ENCODE measurements at regions not wholly inside any gene's neighbourhood (a gene's known extent, or its start where the extent isn't known, plus 50 kb on each side); places are given as distances from the start of the nearest gene placed in this dataset.

DNA sequence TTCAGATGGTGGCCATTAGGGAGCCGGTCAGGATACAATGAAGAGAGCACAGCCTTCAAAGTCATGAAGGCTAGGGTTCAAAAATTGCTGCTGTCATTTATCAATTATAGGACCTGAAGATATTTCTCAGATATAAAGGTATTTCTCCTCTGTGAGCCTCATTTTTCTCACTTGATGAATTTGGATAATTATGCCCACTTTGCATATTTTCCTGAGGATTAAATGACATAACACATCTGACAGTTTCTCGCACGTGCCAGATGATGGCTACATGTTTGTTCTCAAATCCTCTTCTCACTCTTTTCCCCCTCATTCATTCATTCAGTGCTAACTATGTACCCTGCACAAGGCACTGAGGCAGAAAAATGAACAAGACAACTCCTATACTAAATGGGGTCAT, 391.6 kb downstream of the INHBA start:
- no peaks in the 10 kb centered on the region for H3K9me3 Mint-ChIP-seq

DNA sequence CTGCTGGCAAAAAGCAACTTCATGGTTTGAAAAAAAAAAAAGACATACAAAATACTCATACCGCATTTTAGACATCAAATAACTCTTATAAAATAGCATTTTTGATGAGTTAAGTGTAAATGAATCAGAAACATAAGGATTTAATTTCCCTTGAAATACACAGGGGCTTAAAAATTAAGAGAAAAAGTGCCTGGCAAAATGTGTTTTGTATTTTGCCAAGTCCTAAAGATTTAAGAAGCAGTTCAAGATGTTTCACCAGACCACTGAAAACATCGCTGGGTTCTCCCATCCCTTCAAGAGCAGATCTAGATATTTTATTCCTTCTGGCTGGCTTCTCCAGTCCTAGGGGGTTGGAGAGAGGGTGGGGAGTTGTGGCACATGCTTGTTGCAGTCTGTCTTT, 396.4 kb downstream of the INHBA start:
- DNase-seq: no peak
- no peak overlapping the region for H3K4me3 ChIP-seq (ENCODE audit: low read length)
- H3K9ac ChIP-seq (ENCODE audit: extremely low read depth, low read length, poor library complexity, severe bottlenecking): no peak overlapping the region
- H3K36me3 ChIP-seq (ENCODE audit: control insufficient read depth, insufficient read depth, low read length): no peaks in the 10 kb centered on the region
- Mint-ChIP-seq H3K4me1 (no peaks in the 10 kb centered on the region), H3K27me3 (ENCODE audit: insufficient read depth) (no peaks in the 10 kb centered on the region), H3K27ac (no peak overlapping the region), H3K4me3 (no peak overlapping the region), H3K9me3 (no peaks in the 10 kb centered on the region), H3K36me3 (ENCODE audit: low read depth) (no peaks in the 10 kb centered on the region)
- TF ChIP-seq CTCF (conservative IDR thresholded peaks at IDR 0.05): no peak
- WGBS, 2 experiments (ENCODE audit: insufficient coverage in 1 of 2, insufficient read length in 1 of 2): 88 to 93% methylated on average over 1 of the region's 2 CpGs
- H3K9me3 ChIP-seq (ENCODE audit: control insufficient read depth, low read length): no peaks in the 10 kb centered on the region
- no peaks in the 10 kb centered on the region for H3K4me1 ChIP-seq (ENCODE audit: control insufficient read depth, insufficient read depth, low read length)
- H3K27me3 ChIP-seq (ENCODE audit: control insufficient read depth, insufficient read depth, low read length, poor library complexity, severe bottlenecking): no peaks in the 10 kb centered on the region
- no peak overlapping the region for H3K27ac ChIP-seq (ENCODE audit: low read depth, low read length)

More for the DNA sequence above, 391.6 kb downstream of the INHBA start:
- H3K9me3 ChIP-seq (ENCODE audit: control insufficient read depth, low read length): no peaks in the 10 kb centered on the region
- no peaks in the 10 kb centered on the region for H3K4me1 Mint-ChIP-seq
- H3K27ac ChIP-seq (ENCODE audit: low read depth, low read length): no peak overlapping the region
- WGBS, 2 experiments (ENCODE audit: insufficient coverage in 1 of 2, insufficient read length in 1 of 2): 94 to 96% methylated on average over 3 of the region's 3 CpGs
- no peak for DNase-seq
- no peaks in the 10 kb centered on the region for H3K4me1 ChIP-seq (ENCODE audit: control insufficient read depth, insufficient read depth, low read length)
- H3K27me3 ChIP-seq (ENCODE audit: control insufficient read depth, insufficient read depth, low read length, poor library complexity, severe bottlenecking): no peaks in the 10 kb centered on the region
- no peaks in the 10 kb centered on the region for H3K36me3 ChIP-seq (ENCODE audit: control insufficient read depth, insufficient read depth, low read length)
- no peak overlapping the region for H3K4me3 ChIP-seq (ENCODE audit: low read length)
- no peaks in the 10 kb centered on the region for H3K27me3 Mint-ChIP-seq (ENCODE audit: insufficient read depth)
- no peak overlapping the region for H3K27ac Mint-ChIP-seq
- TF ChIP-seq CTCF (conservative IDR thresholded peaks at IDR 0.05): no peak
- no peak overlapping the region for H3K9ac ChIP-seq (ENCODE audit: extremely low read depth, low read length, poor library complexity, severe bottlenecking)
- H3K36me3 Mint-ChIP-seq (ENCODE audit: low read depth): no peaks in the 10 kb centered on the region
- H3K4me3 Mint-ChIP-seq: no peak overlapping the region

- no peak for DNase-seq
- WGBS, 2 experiments (ENCODE audit: insufficient coverage in 1 of 2, insufficient read length in 1 of 2): 84% methylated on average over 1 of the region's 1 CpG; no CpG with 5 or more reads in 1 of the 2 experiments
- H3K4me1 Mint-ChIP-seq: no peaks in the 10 kb centered on the region
Measured at GRCh38 chr7:41305001-41305400, 397.9 kb downstream of the INHBA start.

More at GRCh38 chr7:41305001-41305400, 397.9 kb downstream of the INHBA start:
- Histone ChIP-seq H3K4me1 (ENCODE audit: control insufficient read depth, insufficient read depth, low read length) (no peaks in the 10 kb centered on the region), H3K27me3 (ENCODE audit: control insufficient read depth, insufficient read depth, low read length, poor library complexity, severe bottlenecking) (no peaks in the 10 kb centered on the region), H3K9me3 (ENCODE audit: control insufficient read depth, low read length) (no peaks in the 10 kb centered on the region), H3K9ac (ENCODE audit: extremely low read depth, low read length, poor library complexity, severe bottlenecking) (no peak overlapping the region), H3K27ac (ENCODE audit: low read depth, low read length) (no peak overlapping the region), H3K36me3 (ENCODE audit: control insufficient read depth, insufficient read depth, low read length) (no peaks in the 10 kb centered on the region), H3K4me3 (ENCODE audit: low read length) (no peak overlapping the region)
- Mint-ChIP-seq H3K27ac (no peak overlapping the region), H3K36me3 (ENCODE audit: low read depth) (no peaks in the 10 kb centered on the region), H3K27me3 (ENCODE audit: insufficient read depth) (no peaks in the 10 kb centered on the region), H3K4me3 (no peak overlapping the region), H3K9me3 (no peaks in the 10 kb centered on the region)
- TF ChIP-seq CTCF (conservative IDR thresholded peaks at IDR 0.05): no peak
